ENCODE measurements at regions not wholly inside any gene's neighbourhood (a gene's known extent, or its start where the extent isn't known, plus 50 kb on each side); places are given as distances from the start of the nearest gene placed in this dataset.
"Not testable (repeated sequence)": the region's sequence is repeated elsewhere in the genome, so short reads cannot be mapped to it uniquely, and the experiment has no call there.

DNA sequence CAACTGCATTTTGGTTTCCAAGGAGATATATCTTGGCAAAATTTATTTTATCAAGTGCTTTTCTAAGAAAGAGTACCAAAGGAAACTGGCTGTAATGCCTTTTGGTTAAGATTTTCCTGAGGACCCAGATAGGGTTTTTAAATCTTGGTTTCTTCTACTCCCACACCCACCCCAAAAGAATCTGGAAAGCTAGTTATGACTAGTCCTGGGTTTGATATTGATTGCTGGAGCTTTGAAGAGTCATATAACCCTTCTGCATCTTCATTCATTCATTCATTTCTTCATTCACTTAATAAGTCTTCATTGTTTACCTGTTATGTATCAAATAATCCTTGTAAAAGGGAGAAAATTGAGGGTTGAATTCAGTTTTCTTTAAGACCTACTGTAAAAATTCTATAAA, 425.2 kb downstream of the PCNX1 start:
- no peak for DNase-seq

DNA sequence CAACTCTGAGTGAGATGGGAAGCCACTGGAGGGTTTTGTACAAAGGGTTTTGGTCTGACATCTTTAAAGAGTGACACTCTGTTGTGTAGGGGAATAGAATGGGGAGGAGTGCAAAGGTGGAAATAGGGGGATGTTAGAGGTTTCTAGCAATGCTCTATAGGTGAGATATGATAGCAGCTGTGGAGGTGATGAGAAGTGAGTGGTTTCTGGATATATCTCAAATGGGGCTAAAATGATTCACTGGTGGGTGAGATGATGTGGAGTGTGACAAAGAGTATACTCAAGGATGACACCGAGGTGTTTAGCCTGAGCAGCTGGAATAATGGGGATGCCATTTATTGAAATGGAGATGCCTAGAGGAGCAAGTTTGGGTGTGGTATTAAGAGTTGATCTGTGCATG, 426.4 kb downstream of the PCNX1 start:
- DNase-seq, result no peak

DNA sequence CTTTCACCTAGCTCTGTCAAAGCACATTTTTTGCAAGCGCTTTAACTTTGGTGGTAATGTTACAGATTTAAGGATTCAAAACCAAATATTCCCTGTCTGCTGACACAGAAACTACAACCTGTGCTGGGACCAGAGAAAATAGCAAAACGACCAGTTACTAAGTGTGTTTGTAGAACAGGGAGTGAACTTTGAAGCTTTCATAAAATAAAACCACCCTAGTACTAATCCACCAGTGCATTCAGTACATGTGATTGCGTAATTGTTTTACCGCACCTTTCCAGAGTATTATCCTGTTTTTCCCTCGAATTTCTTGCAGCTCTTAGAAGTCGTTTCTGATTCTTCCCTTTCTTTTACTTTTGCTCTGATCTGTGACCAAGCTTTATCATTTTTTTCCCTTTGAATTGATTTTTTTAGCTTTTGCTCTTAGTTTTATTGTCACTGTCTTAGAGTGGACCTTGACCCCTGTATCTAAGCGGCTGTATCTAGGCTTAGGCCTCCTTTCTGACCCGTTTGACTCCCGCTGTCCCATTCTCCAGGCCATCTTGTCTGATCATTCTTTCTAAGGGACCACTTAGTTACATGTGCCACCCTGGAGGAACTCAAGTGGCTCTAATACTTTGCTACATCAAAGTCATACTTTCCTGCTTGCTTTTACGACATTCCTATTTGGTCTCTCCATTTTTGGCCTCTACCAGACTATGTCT, 429.4 kb downstream of the PCNX1 start:
- no peak for DNase-seq

DNA sequence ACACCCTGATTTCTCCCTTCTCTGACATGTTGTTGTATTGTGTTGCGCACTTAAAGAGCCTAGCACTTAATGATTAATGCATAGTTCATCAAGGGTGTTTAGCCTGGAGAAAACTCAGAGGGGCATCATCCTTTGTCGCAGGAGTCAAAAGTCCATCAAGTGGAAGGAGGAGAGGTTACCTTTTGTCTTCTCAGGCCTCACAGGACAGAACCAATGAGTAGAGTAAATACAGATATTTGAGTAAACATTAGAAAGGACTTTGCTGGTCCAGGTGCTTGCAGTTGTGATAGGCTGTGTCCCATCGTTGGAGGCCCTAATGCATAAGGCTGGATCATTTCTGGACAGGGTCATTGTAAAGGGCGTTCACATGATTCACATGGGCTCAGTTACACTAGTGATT, 430.9 kb downstream of the PCNX1 start:
- DNase-seq, result no peak

DNA sequence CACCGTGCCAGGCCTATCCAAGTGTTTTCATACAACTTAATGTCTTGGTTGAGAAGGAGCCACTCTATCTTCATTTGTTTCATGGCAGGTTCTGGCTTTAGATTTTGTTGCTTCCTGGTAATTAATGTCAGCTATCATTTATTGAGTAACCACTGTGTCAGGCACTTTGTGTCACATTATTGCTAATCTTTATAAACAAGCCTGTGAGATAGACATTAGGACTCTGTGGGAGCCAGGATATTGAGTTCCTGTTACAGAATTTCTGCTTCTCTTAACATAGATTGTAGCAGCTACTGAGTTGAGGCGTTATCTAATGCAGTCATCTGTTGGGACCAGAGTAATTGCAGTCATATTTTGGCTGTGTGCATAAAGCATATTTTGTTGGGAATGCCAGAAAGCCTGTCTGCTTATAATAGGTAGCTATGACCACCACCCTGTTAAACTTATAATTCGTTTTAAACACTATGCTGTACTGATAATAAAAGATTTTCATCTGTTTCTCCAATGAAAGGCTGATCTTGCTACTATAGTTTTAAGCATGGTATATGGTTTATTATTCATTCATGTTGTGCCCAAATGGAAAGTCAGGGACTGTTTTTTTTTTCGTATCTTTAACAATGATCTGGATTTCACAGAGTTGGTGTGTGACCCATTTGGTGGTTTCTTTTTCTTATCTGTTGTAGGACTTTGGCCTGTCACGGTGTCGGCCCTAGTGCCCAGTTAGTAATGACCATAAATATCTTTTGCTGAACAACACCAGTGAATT, 432.6 kb downstream of the PCNX1 start:
- DNase-seq, result no peak

DNA sequence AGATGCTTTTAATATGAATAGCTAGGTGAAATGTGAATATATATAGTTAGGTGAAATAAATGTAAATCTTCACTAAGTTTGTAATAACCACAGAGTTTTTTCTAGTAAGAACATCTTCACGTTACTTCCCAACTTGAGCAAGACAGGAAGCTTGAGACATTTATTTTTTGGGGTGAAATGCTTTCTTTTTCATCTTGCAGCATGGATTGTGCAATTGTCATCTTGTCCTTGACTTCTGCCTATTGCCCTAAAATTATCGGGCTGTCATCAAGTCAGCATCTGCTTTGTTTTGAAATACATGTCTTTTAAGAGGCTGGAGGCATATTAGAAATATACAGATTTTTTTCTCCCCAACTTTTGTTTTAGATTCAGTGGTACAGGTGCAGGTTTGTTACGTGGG, 433.9 kb downstream of the PCNX1 start:
- DNase-seq, result no peak

DNA sequence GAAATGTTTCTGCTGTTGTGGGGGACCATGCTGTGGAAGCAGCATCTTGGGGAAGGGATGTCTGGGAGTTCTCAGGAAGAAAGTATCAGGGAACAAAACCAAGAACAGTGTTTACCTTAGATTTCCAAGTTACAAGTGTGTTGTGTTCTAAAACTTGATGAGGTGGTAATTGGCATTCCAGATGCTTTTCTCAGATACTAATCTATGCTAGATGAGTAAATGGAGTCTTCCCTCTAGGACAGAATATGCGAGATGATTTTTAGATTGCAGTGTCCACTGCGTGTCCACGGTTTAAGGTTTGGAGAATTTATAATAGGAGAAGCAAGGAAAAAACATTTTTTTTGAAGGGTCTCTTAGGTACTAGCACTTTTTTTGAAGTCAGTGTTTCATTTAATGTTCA, 436.5 kb downstream of the PCNX1 start:
- no peak for DNase-seq

DNA sequence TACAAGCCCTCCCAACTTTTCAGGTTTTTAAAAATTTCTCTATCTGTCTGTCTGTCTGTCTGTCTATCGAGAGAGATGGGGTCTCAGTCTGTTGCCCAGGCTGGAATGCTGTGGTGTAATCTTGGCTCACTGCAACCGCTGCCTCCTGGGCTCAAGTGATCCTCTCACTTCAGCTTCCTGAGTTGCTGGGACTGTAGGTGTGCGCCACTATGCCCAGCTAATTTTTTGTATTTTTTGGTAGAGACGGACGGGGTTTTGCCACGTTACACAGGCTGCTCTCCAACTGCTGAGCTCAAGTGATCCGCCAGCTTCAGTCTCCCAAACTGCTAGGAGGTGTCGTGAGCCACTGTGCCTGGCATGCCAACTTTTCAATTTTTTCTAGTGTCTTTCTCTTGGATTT, 437.2 kb downstream of the PCNX1 start:
- no peak for DNase-seq

DNA sequence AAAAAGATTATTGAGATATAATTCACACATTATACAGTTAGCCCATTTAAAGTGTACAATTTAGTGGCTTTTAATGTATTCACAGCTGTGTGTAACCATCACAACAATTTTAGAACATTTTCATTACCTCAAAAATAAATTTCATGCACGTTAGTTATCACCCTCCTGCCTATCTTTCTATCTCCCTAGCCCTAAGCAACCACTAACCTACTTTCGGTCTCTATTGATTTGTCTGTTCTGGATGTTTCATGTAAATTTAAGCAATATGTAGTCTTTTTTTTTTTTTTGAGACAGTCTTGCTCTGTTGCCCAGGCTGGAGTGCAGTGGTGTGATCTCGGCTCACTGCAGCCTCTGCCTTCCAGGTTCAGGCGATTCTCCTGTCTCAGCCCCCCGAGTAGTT, 439.4 kb downstream of the PCNX1 start:
- DNase-seq, result no peak

DNA sequence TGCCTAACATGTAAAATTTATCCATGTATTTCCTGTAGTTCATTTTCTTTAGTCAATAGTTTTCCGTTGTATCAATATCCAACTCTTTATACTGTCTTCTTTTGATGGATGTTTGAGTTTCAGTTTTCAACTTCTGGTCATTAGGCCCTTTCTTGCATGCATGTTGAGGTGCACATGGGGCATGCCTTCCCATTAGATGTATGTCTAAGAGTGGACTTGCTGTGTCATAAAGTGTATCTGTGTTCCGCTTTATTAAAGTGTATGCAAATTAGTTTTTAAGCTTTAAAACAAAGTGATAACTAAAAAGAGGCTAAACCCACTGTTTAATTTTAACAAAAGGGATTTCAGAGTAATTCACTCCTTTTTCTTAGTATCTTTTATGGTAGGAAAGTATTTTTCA, 441.1 kb downstream of the PCNX1 start:
- DNase-seq, result no peak

DNA sequence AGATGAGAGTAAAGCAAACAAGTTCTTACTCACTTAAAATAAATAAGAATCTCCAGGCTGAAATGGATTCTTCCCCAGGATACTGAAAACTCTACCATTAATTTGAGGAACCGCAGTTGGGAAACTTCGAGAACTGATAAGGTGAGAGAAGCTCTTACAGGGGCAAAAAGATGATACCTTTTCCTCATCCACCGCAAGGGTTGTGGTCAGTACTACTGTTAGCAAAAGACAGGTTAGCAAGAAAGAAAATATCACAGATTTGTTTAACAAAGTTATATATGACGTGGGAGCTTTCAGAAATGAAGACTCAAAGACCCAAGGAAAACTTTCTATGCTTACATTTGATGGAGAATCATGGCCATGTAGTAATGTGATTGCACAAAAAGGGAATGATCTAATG, 441.6 kb downstream of the PCNX1 start:
- DNase-seq, result no peak

DNA sequence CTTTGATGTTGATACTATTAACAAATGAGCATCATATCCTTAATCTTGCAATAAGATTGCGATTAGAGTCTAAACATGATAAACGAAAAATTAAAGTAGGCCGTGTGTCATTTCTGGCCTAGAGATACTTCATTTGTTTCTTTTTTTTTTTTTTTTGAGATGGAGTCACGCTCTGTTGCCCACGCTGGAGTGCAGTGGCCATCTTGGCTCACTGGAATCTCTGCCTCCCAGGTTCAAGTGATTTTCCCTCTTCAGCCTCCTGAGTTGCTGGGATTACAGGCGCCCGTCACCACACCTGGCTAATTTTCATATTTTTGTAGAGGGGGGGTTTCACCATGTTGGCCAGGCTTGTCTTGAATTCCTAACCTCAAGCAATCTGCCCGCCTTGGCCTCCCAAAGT, 446.9 kb downstream of the PCNX1 start:
- DNase-seq, result no peak

DNA sequence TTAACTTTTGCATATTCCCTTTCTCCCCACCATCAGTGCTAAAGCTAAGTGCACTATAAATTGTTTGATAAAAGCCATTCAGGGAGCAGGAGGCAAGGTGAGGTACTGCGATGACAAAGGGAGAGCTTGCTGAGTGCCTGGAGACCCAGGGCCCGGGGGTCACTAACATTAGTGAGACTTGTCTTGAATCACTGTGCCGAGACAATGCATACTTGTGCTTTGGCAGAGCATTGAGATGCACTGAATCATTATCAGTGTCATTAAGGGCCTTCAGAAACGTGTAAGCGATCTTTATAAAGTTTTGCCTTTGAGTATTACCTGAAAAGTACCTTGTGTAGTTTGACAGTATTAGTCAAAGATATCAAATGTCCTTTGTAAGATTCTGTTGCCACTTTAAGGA, 447.5 kb downstream of the PCNX1 start:
- DNase-seq, result peak; percentile 80

DNA sequence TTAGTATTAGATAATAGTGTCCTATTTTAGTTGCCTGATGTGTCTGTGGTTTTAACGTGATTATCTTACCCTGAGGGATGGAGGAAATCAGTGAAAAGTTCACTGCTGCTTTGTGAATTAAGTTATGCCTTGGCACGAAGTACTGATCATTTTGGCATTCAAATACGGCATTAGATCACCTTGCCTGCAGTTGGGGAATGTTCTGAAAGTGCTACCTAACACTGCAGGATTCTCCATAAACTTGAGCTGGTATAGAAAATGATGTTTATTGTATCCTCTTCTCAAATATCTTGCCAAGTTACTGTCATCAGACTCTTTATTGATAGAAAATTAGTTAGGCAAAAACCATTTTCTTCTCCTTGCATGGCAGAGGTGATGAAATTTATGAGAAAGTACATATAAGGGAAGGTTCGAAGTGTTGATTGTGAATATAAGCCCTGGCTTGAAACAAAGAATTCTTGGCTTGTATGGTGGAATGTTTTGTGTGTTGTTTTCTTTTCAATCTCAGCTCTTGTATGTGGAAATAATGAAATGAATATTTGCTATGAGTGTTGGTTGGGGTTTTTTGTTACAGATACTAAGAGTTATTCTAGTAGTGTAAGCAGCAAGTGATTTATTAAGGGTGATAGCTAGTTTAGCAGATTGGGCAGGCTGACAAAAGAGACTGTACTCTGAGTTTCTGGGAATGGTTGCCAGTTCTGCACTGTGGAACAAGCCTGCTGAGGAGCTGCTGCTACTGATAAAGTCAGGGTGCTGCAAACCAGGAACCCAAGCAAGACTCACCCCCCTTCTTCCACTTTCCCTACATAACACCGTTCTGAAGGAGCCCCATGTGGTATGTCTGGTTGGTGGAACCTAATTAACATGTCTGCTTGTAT, 448.3 kb downstream of the PCNX1 start:
- DNase-seq, result no peak

DNA sequence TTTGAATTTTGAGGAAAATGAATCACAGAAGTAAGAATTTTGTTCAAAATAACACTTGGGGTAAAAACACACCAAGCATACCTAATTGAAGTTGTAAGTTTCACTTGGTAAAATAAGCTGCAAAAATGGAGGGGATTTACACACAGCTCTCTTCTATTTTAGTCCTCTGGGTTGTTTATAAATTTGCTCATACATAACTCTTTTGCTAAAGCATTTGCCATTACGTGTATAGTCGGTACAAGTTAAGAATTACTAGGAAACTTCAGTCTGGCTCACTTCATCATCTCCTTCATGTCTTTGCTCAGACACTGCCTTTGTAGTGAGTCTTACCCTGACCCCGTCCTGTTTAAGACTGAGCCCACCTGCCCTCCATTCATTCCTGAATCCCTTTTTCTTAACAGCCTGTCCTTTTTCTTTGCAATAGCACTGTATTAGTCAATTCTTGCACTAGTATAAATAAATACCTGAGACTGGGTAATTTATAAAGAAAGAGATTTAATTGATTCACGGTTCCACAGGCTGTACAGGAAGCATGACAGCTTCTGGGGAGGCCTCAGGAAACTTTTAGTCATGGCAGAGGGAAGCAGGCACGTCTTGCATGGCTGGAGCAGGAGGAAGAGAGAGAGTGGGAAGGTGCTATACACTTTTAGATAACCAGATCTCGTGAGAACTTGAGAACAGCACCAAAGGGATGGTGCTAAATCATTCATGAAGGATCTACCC, 451.1 kb downstream of the PCNX1 start:
- DNase-seq, result no peak

DNA sequence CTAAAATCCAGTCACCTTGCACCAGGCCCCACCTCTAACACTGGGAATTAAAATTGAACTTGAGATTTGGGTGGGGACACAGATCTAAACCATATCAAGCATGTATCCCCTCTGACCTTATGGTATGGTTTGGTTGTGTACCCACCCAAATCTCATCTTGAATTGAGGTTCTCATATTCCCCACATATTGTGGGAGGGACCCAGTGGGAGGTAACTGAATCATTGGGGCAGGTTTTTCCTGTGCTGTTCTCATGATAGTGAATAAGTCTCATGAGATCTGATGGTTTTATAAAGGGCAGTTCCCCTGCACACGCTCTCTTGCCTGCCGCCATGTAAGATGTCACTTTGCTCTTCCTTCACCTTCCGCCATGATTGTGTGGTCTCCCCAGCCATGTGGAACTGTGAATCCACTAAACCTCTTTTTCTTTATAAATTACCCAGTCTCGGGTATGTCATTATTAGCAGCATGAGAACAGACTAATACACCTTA, 451.7 kb downstream of the PCNX1 start:
- DNase-seq, result not testable (repeated sequence)

DNA sequence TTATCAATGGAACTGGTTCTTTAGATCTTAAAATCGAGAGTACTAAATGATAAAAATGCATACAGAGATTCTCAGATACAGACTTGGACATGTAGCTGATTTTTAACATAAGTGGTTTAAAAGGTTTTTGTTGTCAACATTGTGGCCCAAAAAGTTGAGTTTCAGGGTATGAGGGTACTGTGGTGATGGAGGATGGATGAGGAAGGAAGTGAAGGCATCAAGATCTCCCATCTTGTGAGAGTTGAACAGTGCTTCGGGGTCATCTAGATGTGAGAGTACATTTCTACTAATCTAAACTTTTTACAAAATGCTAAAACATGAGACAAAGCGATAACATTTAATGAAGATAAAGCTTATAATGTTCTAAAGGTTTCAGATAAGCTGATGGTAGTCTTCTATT, 452.6 kb downstream of the PCNX1 start:
- no peak for DNase-seq

DNA sequence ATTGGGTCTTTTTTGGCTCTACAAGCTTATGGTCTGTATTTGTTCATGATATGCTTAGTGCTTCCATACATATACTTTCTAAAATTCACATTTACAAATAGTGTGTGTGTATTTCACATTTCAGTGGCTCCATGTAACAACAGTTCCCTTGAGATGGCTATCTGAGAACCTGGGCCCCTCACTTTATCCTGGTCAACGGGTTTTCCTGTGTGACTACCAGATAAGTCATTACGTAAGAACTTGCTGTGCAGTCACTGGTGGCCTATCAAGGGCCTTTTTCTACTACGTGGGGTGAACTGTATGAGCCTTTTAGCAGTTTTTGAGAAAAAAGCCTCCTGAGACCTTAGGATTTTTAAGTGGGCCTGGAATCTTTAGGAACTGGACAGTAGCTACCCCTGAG, 454.1 kb downstream of the PCNX1 start:
- DNase-seq, result peak; percentile 61

DNA sequence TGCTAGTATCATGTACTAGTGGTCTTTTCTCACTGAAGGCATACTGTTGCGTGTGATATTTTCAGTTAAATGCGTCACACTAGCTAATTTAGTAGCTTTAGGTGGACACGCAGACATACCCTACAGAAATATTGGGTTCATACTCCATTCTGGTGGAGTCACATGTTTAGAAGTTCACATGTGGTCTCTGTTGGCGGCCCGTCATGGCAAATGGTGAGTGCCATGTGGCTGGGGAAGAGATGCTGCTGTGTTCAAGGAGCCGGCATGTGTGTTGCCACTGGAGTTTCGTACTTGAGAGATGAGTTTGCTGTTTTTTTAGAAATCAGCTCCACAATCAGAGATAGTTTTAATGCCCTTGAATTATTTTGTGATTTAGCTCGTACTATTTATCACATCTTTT, 454.6 kb downstream of the PCNX1 start:
- DNase-seq, result no peak

DNA sequence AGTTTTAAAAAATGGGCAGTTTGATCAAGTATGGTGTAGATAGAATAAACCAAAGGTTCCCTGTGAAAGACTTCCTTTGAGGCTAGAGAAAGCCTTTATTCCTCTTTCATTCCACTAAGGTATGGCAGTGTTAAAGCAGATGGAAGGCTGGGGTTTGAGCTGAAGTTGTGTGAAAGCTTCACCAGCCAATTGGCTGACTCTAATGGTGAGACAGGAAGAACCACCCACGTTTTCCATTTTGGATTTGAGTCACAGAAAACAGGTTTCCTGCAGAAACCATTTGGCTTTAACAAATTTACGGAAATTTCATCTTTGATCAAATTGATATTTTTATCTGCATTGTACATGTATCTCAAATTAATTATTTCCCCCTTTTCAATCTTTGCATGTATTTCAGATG, 455.0 kb downstream of the PCNX1 start:
- no peak for DNase-seq

DNA sequence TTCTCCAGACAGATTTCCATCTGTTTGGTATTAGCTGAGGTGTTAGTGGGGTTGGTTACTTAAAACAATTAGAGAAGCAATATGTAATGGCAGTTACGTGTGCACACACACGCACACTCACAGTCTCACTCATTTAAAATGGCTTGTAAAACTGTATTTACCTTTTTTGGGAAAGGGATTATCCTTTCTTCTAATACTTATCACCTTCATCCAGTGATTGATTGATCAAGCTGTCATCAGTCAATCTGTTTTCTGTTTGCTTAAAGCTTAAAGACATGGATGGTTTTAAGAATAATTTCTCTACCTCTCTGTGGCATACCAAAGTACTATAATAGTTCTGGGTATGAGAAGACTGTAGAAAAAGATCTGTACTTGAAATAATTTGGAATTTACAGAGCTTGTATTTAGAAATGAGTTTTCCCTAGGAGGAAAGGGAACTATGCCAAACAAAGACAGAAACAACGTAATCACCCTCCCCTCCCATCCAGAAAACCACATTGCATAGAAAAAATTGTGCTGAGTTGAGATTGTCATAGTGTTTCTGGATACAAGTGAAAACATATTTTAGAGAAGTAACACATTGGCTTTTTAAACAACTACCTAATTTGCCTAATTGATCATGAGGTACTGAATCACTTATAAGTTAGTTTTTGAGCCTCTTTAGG, 455.8 kb downstream of the PCNX1 start:
- no peak for DNase-seq
